Tibial artery (tissue), 4 donors: ENCODE measurements at regions not wholly inside any gene's neighbourhood (a gene's known extent, or its start where the extent isn't known, plus 50 kb on each side); places are given as distances from the start of the nearest gene placed in this dataset.

Source experiments
- DNase-seq, 2 donors: peaks; one replicate each; pipeline ENCODE4 v3.0.0-alpha.2; 2019
- H3K27ac ChIP-seq, 2 donors: fragments of 200-600 bp; sonication (generic) in 1 of 2; 1 replicate in 1 of 2; 2 replicates in 1 of 2; pipeline ENCODE4 v1.5.1; 2018 to 2019; ENCODE audit warnings: mild to moderate bottlenecking in 1 of 2
- H3K27me3 ChIP-seq, 2 donors: fragments of 200-600 bp; sonication (generic) in 1 of 2; one replicate each; pipeline versions ENCODE4 v1.5.1 to v1.6.0; 2016 to 2019
- H3K36me3 ChIP-seq, 3 donors: fragments of 200-600 bp; sonication (generic) in 2 of 3; one replicate each; pipeline ENCODE4 v1.5.1; 2016 to 2019; ENCODE audit warnings: mild to moderate bottlenecking in 2 of 3
- H3K4me1 ChIP-seq, 4 donors: fragments of 200-600 bp; sonication (generic) in 2 of 4; 1 replicate in 3 of 4; 2 replicates in 1 of 4; pipeline ENCODE4 v1.5.1; 2016 to 2019
- H3K4me3 ChIP-seq, 2 donors: fragments of 200-600 bp; sonication (generic) in 1 of 2; 1 replicate in 1 of 2; 2 replicates in 1 of 2; pipeline ENCODE4 v1.5.1; 2018 to 2019; ENCODE audit warnings: mild to moderate bottlenecking in 2 of 2
- H3K9me3 ChIP-seq, 3 donors: fragments of 200-600 bp; sonication (generic) in 1 of 3; one replicate each; pipeline ENCODE4 v1.5.1; 2016 to 2019
- CTCF ChIP-seq, 2 experiments: fragments of 200-600 bp in 1 of 2; fragments of 450-650 bp in 1 of 2; IDR thresholded peaks; one replicate each; pipeline ENCODE4 v1.5.1; 2017 to 2019; ENCODE audit warnings: antibody characterized with exemption in 2 of 2, mild to moderate bottlenecking in 1 of 2, moderate library complexity in 1 of 2
- intact Hi-C: fragments of 100-400 bp; cut with DNase I; formaldehyde crosslinking; loops from one replicate; pipeline ENCODE4 v1.15.0; 2023; ENCODE audit warnings: low total_unique reads

DNA sequence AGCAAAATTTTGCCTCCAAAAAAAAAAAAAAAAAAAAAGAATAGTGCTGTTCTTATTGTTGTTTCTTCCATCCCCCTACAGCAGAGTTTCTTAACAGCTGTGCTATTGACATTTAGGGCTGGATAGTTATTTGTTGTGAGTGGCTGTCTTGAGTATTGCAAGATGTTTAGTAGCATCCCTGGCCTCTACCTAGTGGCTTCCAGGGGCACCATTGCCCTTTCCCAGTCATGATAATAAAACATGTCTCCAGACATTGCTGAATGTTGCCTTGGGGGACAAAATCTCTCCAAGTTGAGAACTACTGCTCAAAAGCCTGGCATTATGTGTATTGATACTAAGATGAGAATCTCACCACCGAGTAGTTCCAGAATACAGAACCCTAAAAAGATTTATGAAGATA, 108.7 kb downstream of the PALM2AKAP2 start:
- Histone ChIP-seq H3K36me3 (no peaks in the 10 kb centered on the region), H3K4me1 (peaks cover 0 to 35% (median 19%) of the 10 kb centered on the region in 4 donors), H3K4me3 (no peak overlapping the region), H3K9me3 (no peaks in the 10 kb centered on the region), H3K27ac (no peak overlapping the region), H3K27me3 (no peaks in the 10 kb centered on the region)
- no peak for TF ChIP-seq CTCF (IDR thresholded peaks at IDR 0.05)
- intact Hi-C loops = no loop called here
- DNase-seq = no peak

- Histone ChIP-seq H3K36me3 (no peaks in the 10 kb centered on the region), H3K27me3 (no peaks in the 10 kb centered on the region), H3K4me3 (no peak overlapping the region), H3K4me1 (peaks cover 0 to 35% (median 19%) of the 10 kb centered on the region in 4 donors), H3K27ac (no peak overlapping the region), H3K9me3 (no peaks in the 10 kb centered on the region)
- DNase-seq = no peak
- intact Hi-C loops = no loop called here
- no peak for TF ChIP-seq CTCF (IDR thresholded peaks at IDR 0.05)
Measured at GRCh38 chr9:109889456-109889855, 109.5 kb downstream of the PALM2AKAP2 start.

- no peak for DNase-seq
- no peaks in the 10 kb centered on the region for H3K9me3 ChIP-seq
- no peaks in the 10 kb centered on the region for H3K36me3 ChIP-seq
- no peaks in the 10 kb centered on the region for H3K27me3 ChIP-seq
- H3K4me1 ChIP-seq = peaks cover 0 to 13% (median 3%) of the 10 kb centered on the region in 4 donors
- intact Hi-C loops = no loop called here
- no peak overlapping the region for H3K4me3 ChIP-seq
- H3K27ac ChIP-seq = no peak overlapping the region
- TF ChIP-seq CTCF (IDR thresholded peaks at IDR 0.05) = no peak
Measured at GRCh38 chr9:109893241-109893640, 113.2 kb downstream of the PALM2AKAP2 start.

DNA sequence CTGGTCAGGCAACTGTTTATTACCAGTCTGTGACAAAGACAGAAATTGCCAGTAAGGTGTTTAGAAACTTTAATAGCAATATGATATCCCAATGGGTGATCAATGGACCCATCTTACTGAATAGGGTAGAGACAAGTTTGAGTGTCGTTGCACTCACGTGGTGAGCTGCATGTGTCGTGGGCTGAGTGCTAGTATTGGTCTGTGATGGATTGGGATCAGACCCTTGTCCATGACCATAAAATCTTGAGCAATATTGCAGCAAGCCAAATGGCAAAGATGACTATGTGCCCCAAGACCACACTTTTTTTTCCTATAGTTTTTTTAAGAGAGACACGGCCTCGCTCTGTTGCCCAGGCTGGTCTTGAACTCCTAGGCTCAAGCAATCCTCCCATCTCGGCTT, 114.5 kb downstream of the PALM2AKAP2 start:
- no peak overlapping the region for H3K27ac ChIP-seq
- intact Hi-C loops = no loop called here
- DNase-seq = no peak
- no peak overlapping the region for H3K4me3 ChIP-seq
- no peaks in the 10 kb centered on the region for H3K27me3 ChIP-seq
- H3K9me3 ChIP-seq = no peaks in the 10 kb centered on the region
- TF ChIP-seq CTCF (IDR thresholded peaks at IDR 0.05) = no peak
- peaks cover 0 to 12% (median 3%) of the 10 kb centered on the region in 4 donors for H3K4me1 ChIP-seq
- no peaks in the 10 kb centered on the region for H3K36me3 ChIP-seq

DNA sequence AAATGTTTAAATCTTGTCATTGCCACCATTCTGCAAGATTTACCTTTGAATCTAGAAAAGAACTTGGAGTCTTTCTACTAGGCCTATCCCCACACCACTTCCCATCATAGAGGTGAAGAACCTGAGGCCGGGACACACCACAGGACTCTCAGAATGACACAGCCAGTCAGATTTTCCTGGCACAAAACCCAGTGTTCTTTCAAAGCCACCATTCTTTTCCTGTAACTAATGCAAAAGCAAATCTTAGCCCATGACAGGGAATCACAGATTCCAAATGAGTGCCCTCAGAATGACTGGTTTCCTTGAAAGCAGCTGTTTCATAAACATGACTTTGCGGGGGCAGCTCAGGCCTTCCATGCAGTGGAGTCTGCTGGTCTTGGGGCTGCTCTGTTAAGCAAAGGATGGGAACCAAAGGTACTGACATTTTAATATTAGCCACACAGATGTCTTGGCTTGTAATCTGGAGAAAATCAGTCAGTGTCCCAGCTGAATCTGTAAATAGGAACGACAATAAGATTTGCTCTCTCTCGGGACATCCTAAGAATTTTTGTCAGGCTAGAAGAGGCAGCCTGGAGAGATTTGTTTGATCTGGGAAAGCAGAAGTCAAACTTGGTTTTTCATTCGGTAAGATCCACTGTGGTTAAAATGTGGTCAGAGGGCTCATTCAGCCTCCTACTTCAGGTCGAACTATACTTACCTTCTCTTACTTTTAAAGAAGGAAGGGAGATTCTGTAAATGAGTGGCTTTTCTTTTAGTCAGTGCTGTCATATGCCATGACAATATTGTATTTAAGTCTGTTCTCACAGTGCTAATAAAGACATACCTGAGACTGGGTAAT, 115.1 kb downstream of the PALM2AKAP2 start:
- peaks cover 0 to 12% (median 3%) of the 10 kb centered on the region in 4 donors for H3K4me1 ChIP-seq
- no peak for DNase-seq
- no peak for TF ChIP-seq CTCF (IDR thresholded peaks at IDR 0.05)
- intact Hi-C loops = no loop called here
- no peaks in the 10 kb centered on the region for H3K27me3 ChIP-seq
- H3K27ac ChIP-seq = no peak overlapping the region
- no peaks in the 10 kb centered on the region for H3K9me3 ChIP-seq
- no peak overlapping the region for H3K4me3 ChIP-seq
- H3K36me3 ChIP-seq = no peaks in the 10 kb centered on the region
